ENCODE measurements at regions not wholly inside any gene's neighbourhood (a gene's known extent, or its start where the extent isn't known, plus 50 kb on each side); places are given as distances from the start of the nearest gene placed in this dataset.

DNA sequence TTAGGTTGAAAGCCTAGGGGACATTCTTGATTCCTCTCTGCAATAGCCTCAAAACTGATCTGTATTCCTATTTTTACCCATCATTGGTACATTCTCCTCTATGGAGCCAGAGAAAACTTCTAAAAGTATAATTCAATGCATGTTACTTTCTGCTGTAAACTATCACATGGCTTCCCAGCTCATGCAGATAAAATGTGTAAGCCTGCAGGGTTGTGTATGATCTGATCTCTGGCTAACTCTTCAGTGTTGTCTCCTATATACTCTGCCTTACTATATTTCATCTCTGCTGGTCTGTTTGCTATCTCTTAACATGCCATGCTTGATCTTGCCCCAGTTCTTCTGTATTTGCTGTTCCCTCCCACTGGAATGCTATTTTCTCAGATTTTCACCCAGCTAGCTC lies 323.3 kb upstream of the RSPO3 start:
- in situ Hi-C loops (cut with MboI; ENCODE audit: low pct_unique_long_range_greater_than_20kb in 2 of 9, low sequenced_read_pairs in 9 of 9, unreplicated experiment in 9 of 9) = no loop called here
- no peak overlapping the region for H3K4me3 ChIP-seq
- no peak for ATAC-seq (replicated peaks in 6 of 8)
- H3K27ac ChIP-seq = no peak overlapping the region
- no peaks in the 10 kb centered on the region for H3K4me1 ChIP-seq (replicated peaks in 1 of 2)

DNA sequence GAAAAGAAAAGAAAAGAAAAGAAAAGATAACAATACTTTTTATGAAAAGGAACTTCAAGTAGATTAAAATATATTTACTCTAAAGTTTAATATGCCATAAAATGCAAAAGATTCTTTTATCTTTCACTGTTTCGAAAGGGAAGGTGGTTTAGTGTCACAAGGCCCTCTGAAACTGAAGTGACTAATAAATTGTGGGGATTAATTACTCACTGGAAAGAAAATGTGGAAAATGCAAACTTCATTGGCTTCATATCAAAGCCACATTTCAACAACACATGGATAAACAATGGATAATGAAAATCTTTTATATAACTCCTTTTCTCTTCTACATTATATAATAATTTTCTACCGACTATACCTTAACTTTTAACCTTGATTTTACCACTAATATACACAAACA lies 320.5 kb upstream of the RSPO3 start:
- 4 to 100% (median 87%) methylated on average over 1 to 2 of the region's 2 CpGs for WGBS, 10 experiments
- in situ Hi-C loops (cut with MboI; ENCODE audit: low pct_unique_long_range_greater_than_20kb in 2 of 9, low sequenced_read_pairs in 9 of 9, unreplicated experiment in 9 of 9) = no loop called here
- Histone ChIP-seq H3K27ac (no peak overlapping the region), H3K4me3 (no peak overlapping the region), H3K4me1 (replicated peaks in 1 of 2) (no peaks in the 10 kb centered on the region)
- ATAC-seq (replicated peaks in 6 of 8) = peak in 1 of 8 experiments; percentile 32

DNA sequence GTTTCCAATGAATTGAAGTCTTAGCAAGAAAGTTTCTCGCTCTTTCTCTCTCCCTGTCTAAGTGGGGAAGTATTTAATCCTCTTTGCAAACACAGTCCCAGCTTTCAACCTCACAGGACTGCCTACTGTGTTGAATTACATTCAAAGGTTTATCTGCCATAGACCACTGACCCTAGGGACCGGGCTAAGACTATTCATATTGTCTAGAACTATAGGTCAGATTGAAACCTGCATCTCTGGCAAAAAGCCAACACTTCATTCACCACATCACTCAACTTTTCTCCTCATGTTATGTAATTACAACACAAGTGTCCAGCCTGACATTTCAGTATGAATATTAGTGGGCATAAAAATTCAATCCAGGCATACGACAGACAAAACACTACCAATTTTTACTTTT lies 314.7 kb upstream of the RSPO3 start:
- no peak overlapping the region for H3K27ac ChIP-seq
- 0 to 92% (median 74%) methylated on average over 1 to 3 of the region's 3 CpGs; no CpG with 5 or more reads in 1 of the 10 experiments for WGBS, 10 experiments
- peaks cover 0 to 6% of the 10 kb centered on the region in 2 donors for H3K4me1 ChIP-seq (replicated peaks in 1 of 2)
- in situ Hi-C loops (cut with MboI; ENCODE audit: low pct_unique_long_range_greater_than_20kb in 2 of 9, low sequenced_read_pairs in 9 of 9, unreplicated experiment in 9 of 9) = no loop called here
- H3K4me3 ChIP-seq = no peak overlapping the region
- ATAC-seq (replicated peaks in 6 of 8) = no peak

DNA sequence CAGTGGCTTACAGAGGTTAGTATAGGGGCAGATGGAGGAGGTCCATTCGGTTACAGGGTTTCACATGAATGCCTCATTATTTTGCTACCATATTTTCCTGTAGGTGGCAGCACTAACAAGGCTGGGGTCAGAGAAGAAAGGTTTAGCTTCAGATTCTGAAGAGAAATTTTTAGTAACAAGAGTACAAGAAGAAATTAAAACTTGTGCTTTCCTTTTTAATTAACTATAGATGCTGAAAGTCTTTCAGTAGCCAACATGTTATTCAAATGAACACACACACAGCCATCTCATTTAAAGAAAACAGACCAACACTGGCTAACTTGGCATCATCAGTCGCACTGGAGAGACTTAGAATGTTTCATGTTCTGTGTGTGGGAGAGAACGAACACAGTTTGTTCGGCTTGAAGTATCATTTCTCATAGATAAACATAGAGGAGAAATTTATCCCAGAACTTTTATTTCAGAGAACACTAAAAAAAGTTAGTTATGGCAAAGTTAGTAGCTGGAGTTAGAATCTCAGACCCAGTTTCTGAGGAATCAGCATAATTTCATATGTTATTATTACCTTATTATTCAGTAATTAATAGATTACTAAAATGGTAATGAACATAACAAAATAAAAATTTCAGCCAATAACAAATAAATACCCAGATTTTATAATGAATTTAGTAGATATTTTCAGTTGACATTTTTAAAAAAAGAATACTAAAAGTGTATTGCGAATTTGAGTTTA lies 314.0 kb upstream of the RSPO3 start:
- in situ Hi-C loops (cut with MboI; ENCODE audit: low pct_unique_long_range_greater_than_20kb in 2 of 9, low sequenced_read_pairs in 9 of 9, unreplicated experiment in 9 of 9) = no loop called here
- ATAC-seq (replicated peaks in 6 of 8) = peak in 4 of 8 experiments; percentile 43 to 80 (median 76)
- Histone ChIP-seq H3K4me1 (replicated peaks in 1 of 2) (peaks cover 0 to 6% of the 10 kb centered on the region in 2 donors), H3K4me3 (no peak overlapping the region), H3K27ac (no peak overlapping the region)
- WGBS, 10 experiments = 36 to 87% (median 58%) methylated on average over 2 to 5 of the region's 5 CpGs; no CpG with 5 or more reads in 1 of the 10 experiments

DNA sequence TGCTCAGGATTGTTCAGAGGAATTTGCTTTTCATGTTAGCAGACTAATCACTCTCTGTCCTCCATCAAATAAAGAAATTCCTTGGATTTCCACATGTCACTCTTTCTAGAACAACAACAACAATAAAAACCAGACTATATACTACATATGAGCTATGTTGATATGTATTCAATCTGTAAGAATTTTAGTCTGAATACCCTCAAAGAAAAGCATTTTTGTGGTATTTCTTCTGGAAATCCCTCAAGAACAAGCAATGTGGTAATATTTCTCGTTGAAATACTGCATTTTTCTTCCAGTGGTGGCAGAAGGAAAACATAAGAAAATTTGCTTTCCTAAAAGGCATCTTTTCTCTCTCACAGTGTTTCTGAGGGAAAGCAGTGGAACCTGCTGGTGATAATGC lies 312.6 kb upstream of the RSPO3 start:
- H3K4me1 ChIP-seq (replicated peaks in 1 of 2) = peaks cover 0 to 6% of the 10 kb centered on the region in 2 donors
- H3K27ac ChIP-seq = no peak overlapping the region
- in situ Hi-C loops (cut with MboI; ENCODE audit: low pct_unique_long_range_greater_than_20kb in 2 of 9, low sequenced_read_pairs in 9 of 9, unreplicated experiment in 9 of 9) = no loop called here
- no peak for ATAC-seq (replicated peaks in 6 of 8)
- H3K4me3 ChIP-seq = no peak overlapping the region
- WGBS, 10 experiments = 11 to 91% (median 46%) methylated on average over 1 of the region's 1 CpG; no CpG with 5 or more reads in 4 of the 10 experiments

DNA sequence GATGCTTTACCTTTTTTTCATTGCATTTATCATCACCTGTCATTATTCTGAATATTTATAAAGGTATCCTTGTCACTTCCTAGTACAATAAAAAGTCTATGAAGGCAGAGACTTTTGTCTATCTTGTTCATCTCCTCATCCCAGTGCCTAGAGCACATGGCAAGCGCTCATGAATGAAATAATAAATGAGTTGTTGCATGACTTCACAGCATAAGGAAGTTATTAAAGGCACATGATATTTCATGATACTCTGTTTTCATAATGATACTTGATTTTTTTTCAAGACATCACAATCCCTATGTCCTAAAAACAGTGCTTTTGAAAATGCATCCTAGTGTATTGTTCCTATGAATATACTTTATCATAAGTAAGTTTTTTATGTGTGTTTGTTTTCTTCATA lies 310.6 kb upstream of the RSPO3 start:
- H3K27ac ChIP-seq = no peak overlapping the region
- ATAC-seq (replicated peaks in 6 of 8) = no peak
- in situ Hi-C loops (cut with MboI; ENCODE audit: low pct_unique_long_range_greater_than_20kb in 2 of 9, low sequenced_read_pairs in 9 of 9, unreplicated experiment in 9 of 9) = no loop called here
- WGBS, 10 experiments = 29 to 100% (median 100%) methylated on average over 1 of the region's 1 CpG; no CpG with 5 or more reads in 3 of the 10 experiments
- peaks cover 0 to 10% of the 10 kb centered on the region in 2 donors for H3K4me1 ChIP-seq (replicated peaks in 1 of 2)
- H3K4me3 ChIP-seq = no peak overlapping the region

DNA sequence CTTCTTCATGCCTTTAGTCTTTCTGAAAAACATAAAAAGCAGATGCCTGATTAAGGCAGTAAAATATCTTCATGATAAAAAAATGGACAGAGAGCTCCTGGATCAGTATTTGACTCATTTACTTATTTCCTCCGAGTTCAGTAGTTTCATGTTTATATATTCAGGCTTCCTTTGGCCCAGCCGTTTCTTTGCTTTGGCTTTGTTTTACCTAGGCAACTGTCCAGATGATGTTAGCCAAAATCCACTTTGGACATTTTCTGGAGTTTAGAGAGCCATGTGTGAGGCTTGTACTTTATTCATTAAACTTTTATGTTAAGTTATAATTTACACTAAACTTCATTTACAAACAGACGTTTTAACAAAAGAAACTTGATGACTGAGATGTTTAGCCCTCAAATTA lies 307.1 kb upstream of the RSPO3 start:
- 0 to 90% (median 45%) methylated on average over 1 to 3 of the region's 3 CpGs for WGBS, 10 experiments
- Histone ChIP-seq H3K4me1 (replicated peaks in 1 of 2) (peaks cover 0 to 9% of the 10 kb centered on the region in 2 donors), H3K4me3 (no peak overlapping the region), H3K27ac (no peak overlapping the region)
- in situ Hi-C loops (cut with MboI; ENCODE audit: low pct_unique_long_range_greater_than_20kb in 2 of 9, low sequenced_read_pairs in 9 of 9, unreplicated experiment in 9 of 9) = no loop called here
- no peak for ATAC-seq (replicated peaks in 6 of 8)

DNA sequence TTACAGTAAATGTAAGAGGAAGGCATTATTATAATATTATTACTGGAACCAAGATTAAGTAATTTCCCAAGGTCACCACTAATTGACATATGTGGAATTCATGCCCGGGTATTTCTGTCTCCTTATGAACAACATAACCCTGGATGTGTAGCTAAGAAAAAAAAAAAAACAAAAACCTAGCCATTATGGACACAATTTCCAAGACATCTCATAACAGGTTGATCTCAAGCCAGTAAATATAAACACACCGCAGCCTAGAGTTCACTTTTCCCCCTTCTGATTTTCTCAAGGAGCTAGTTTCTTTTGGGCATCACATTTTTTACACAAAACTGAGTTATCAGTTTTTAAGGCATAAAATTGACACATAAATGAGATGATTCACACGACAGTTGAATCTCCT lies 306.5 kb upstream of the RSPO3 start:
- in situ Hi-C loops (cut with MboI; ENCODE audit: low pct_unique_long_range_greater_than_20kb in 2 of 9, low sequenced_read_pairs in 9 of 9, unreplicated experiment in 9 of 9) = no loop called here
- Histone ChIP-seq H3K27ac (no peak overlapping the region), H3K4me1 (replicated peaks in 1 of 2) (peaks cover 0 to 7% of the 10 kb centered on the region in 2 donors), H3K4me3 (no peak overlapping the region)
- 20 to 100% (median 76%) methylated on average over 2 to 3 of the region's 3 CpGs; no CpG with 5 or more reads in 1 of the 10 experiments for WGBS, 10 experiments
- no peak for ATAC-seq (replicated peaks in 6 of 8)

DNA sequence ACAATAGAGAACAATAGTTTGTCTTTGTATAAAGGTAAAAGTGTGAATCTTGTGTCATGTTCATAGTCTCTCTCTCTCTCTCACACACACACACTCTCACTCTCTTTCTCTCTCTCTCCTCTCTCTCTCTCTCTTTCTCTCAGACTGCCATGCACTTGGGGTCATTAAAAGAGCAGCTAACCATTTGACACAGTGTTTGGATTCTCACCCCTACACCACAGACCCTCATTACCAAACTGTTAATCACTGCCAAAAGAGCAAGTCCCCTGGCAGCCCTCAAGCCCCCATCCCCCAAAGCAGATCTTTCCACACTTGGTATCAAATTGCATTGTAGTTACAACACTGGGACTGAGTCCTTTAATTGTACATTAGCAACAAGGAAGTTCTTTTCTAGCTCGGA lies 305.8 kb upstream of the RSPO3 start:
- H3K27ac ChIP-seq = no peak overlapping the region
- H3K4me1 ChIP-seq (replicated peaks in 1 of 2) = peaks cover 0 to 7% of the 10 kb centered on the region in 2 donors
- ATAC-seq (replicated peaks in 6 of 8) = no peak
- 0 to 83% (median 38%) methylated on average over 1 of the region's 1 CpG; no CpG with 5 or more reads in 4 of the 10 experiments for WGBS, 10 experiments
- no peak overlapping the region for H3K4me3 ChIP-seq
- in situ Hi-C loops (cut with MboI; ENCODE audit: low pct_unique_long_range_greater_than_20kb in 2 of 9, low sequenced_read_pairs in 9 of 9, unreplicated experiment in 9 of 9) = no loop called here

DNA sequence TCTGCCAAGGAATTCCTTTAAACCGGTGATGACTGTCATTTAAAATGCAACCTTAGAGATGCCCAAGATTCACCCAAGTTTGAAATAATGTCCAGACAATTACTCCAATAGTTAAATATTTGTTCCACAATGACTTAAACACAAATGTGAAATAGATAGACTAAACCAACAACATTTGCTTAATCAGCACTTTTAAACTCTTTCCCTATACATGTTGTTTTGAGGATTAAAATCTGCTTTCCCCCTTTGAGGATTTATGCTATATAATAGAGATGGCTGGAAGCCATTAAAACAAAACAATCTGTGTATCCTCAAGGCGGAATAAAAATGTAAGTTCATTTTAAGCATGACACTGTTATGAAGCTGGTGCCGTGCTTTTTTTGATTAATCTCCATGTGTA lies 297.8 kb upstream of the RSPO3 start:
- 74 to 100% (median 84%) methylated on average over 1 to 3 of the region's 3 CpGs for WGBS, 10 experiments
- Histone ChIP-seq H3K27ac (no peak overlapping the region), H3K4me1 (replicated peaks in 1 of 2) (no peaks in the 10 kb centered on the region), H3K4me3 (no peak overlapping the region)
- in situ Hi-C loops (cut with MboI; ENCODE audit: low pct_unique_long_range_greater_than_20kb in 2 of 9, low sequenced_read_pairs in 9 of 9, unreplicated experiment in 9 of 9) = no loop called here
- no peak for ATAC-seq (replicated peaks in 6 of 8)

DNA sequence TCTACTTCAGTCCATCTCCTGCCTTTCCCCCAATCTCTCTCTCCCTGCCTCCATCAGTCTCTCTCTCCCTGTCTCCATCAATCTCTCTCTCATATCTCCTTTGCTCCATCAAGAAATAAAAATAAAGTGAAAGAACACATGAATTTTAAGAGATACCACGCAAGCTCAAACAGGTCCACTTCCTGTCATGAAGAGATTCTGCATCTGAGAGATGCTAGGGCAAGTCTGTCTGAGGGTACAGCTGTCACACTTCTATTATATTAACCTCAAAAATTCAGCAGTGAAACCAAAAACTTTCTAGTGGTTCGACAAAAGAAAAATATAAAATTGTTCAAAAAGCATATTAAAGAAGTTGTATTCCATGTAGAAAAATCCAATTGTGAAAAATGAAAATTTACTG lies 296.8 kb upstream of the RSPO3 start:
- in situ Hi-C loops (cut with MboI; ENCODE audit: low pct_unique_long_range_greater_than_20kb in 2 of 9, low sequenced_read_pairs in 9 of 9, unreplicated experiment in 9 of 9) = no loop called here

DNA sequence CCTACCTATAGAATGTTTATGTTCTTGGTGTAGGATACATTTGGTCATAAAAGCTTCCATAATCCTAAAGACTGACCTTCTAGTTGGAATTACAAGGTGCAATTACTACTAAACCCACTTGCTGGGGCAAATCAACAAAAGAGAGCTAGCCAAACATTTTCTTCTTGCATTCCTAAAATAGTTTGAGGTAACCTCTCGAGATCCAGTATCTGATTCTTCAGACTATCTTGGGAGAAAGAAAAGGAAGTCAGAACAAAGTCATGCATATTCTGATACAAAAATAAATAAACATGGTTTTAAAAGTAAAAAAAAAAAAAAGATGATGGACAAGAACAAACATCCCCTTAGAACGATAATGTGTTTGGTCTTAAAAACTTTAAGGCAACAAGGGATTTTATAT lies 294.2 kb upstream of the RSPO3 start:
- no peak overlapping the region for H3K4me3 ChIP-seq
- in situ Hi-C loops (cut with MboI; ENCODE audit: low pct_unique_long_range_greater_than_20kb in 2 of 9, low sequenced_read_pairs in 9 of 9, unreplicated experiment in 9 of 9) = no loop called here
- H3K4me1 ChIP-seq (replicated peaks in 1 of 2) = no peaks in the 10 kb centered on the region
- 0 to 100% (median 63%) methylated on average over 1 to 2 of the region's 2 CpGs; no CpG with 5 or more reads in 2 of the 10 experiments for WGBS, 10 experiments
- H3K27ac ChIP-seq = no peak overlapping the region
- no peak for ATAC-seq (replicated peaks in 6 of 8)

More for the DNA sequence above, 296.8 kb upstream of the RSPO3 start:
- WGBS, 10 experiments = 28 to 100% (median 76%) methylated on average over 1 to 2 of the region's 2 CpGs
- H3K4me3 ChIP-seq = no peak overlapping the region
- no peak overlapping the region for H3K27ac ChIP-seq
- no peak for ATAC-seq (replicated peaks in 6 of 8)
- H3K4me1 ChIP-seq (replicated peaks in 1 of 2) = no peaks in the 10 kb centered on the region

DNA sequence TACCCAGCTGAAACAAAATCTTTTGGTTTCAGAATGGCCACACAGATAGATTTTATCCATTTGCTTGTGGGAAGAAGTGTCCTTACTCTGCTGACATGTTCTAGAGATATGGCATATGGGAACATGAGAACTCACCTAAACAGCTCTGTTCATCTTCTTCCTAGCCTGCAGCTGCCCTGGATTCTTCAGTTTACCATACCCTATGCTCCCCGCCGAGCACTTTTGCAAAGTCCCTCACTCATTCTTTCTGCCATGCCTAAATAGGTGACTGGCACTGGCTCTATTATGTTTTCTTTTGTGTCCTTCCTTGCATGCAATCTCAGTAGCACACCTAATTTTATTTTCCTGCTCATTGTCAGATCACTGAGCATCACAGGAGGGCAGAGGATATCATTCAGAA lies 293.7 kb upstream of the RSPO3 start:
- H3K4me1 ChIP-seq (replicated peaks in 1 of 2) = no peaks in the 10 kb centered on the region
- no peak overlapping the region for H3K4me3 ChIP-seq
- no peak overlapping the region for H3K27ac ChIP-seq
- 71 to 100% (median 88%) methylated on average over 1 to 2 of the region's 2 CpGs; no CpG with 5 or more reads in 4 of the 10 experiments for WGBS, 10 experiments
- ATAC-seq (replicated peaks in 6 of 8) = no peak
- in situ Hi-C loops (cut with MboI; ENCODE audit: low pct_unique_long_range_greater_than_20kb in 2 of 9, low sequenced_read_pairs in 9 of 9, unreplicated experiment in 9 of 9) = no loop called here

DNA sequence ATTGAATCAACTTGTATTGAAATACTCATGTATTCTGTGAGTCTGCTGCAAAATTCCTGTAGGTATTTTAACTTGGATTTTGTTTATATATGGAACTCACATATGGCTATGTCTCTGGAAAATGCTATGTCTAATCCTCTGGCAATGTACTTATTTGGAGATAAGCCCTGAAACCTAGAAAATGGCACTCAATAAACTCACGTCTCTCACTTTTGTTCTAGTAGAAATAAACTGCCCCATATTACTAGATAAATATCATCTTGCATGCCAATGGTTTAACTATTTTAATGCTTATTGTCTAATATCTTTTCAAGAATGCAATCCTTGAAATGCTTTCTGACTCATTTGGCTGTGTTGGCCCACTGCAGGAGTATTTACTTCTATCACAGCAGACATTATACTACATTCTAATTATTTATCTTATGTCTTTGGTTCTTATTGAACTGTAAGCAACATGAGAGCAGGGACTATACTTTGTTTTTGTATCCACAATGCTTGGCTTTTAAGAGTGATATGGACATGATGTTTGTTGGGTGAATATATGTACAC lies 292.2 kb upstream of the RSPO3 start:
- WGBS, 10 experiments = 67 to 100% (median 86%) methylated on average over 1 of the region's 1 CpG; no CpG with 5 or more reads in 4 of the 10 experiments
- no peak for ATAC-seq (replicated peaks in 6 of 8)

More for the DNA sequence above, 292.2 kb upstream of the RSPO3 start:
- Histone ChIP-seq H3K27ac (no peak overlapping the region), H3K4me3 (no peak overlapping the region), H3K4me1 (replicated peaks in 1 of 2) (no peaks in the 10 kb centered on the region)
- in situ Hi-C loops (cut with MboI; ENCODE audit: low pct_unique_long_range_greater_than_20kb in 2 of 9, low sequenced_read_pairs in 9 of 9, unreplicated experiment in 9 of 9) = no loop called here
